A673 (cell line): ENCODE measurements at regions not wholly inside any gene's neighbourhood (a gene's known extent, or its start where the extent isn't known, plus 50 kb on each side); places are given as distances from the start of the nearest gene placed in this dataset.

Experiments
- BruUV-seq: library from RNA; stranded (reverse); fragments of 400-500 nt; replicated peaks from 2 replicates; lab custom pipeline; 2021; lab: Mats Ljungman, UMichigan
- CTCF ChIA-PET: fragments of 300-600 bp; sonication (Branson Sonifier 250); formaldehyde crosslinking; loops from one replicate; lab custom pipeline; 2022; ENCODE audit warnings: antibody characterized with exemption; lab: Charles Lee
- POLR2A ChIA-PET: fragments of 300-600 bp; sonication (Branson Sonifier 250); formaldehyde crosslinking; loops from one replicate; lab custom pipeline; 2022; ENCODE audit warnings: antibody characterized with exemption; ENCODE audit not compliant: low non-redundant PET; lab: Charles Lee
- DNase-seq: peaks from one replicate; pipeline ENCODE4 v3.0.0-alpha.2; 2015; ENCODE audit warnings: low spot score
- H3K27ac ChIP-seq: fragments of 200-600 bp; sonication (generic); 2 replicates; pipeline ENCODE4 v1.5.1; 2016; ENCODE audit warnings: mixed run types, low read depth, mild to moderate bottlenecking, mixed read lengths, antibody characterized with exemption, low read length; ENCODE audit not compliant: poor library complexity, severe bottlenecking
- H3K27me3 ChIP-seq: fragments of 200-600 bp; sonication (generic); replicated peaks from 2 replicates; pipeline ENCODE4 v1.6.1; 2017; ENCODE audit warnings: mixed run types, low read depth, mild to moderate bottlenecking, mixed read lengths, antibody characterized with exemption, low read length; ENCODE audit not compliant: insufficient read depth, poor library complexity
- H3K36me3 ChIP-seq: fragments of 200-600 bp; sonication (generic); 2 replicates; pipeline ENCODE4 v1.6.1; 2016; ENCODE audit warnings: mixed run types, mild to moderate bottlenecking, mixed read lengths, antibody characterized with exemption, low read length; ENCODE audit not compliant: insufficient read depth, poor library complexity, severe bottlenecking
- H3K4me1 ChIP-seq: fragments of 200-600 bp; sonication (generic); 2 replicates; pipeline ENCODE4 v1.6.1; 2017; ENCODE audit warnings: mixed run types, mild to moderate bottlenecking, mixed read lengths, antibody characterized with exemption, low read length; ENCODE audit not compliant: insufficient read depth, poor library complexity, severe bottlenecking
- H3K4me3 ChIP-seq: fragments of 200-600 bp; sonication (generic); 2 replicates; pipeline ENCODE4 v1.5.1; 2016; ENCODE audit warnings: low read depth, mixed run types, mild to moderate bottlenecking, mixed read lengths, low read length; ENCODE audit not compliant: poor library complexity, severe bottlenecking
- H3K9me3 ChIP-seq: fragments of 200-600 bp; sonication (generic); 2 replicates; pipeline ENCODE4 v1.6.1; 2016; ENCODE audit warnings: mixed run types, low read depth, mild to moderate bottlenecking, mixed read lengths, antibody characterized with exemption, low read length; ENCODE audit not compliant: poor library complexity, severe bottlenecking
- EZH2 ChIP-seq: fragments of 200-600 bp; sonication (generic); IDR thresholded peaks from 2 replicates; pipeline ENCODE4 v1.6.1; 2017; ENCODE audit warnings: borderline replicate concordance, low read depth, mild to moderate bottlenecking, mixed read lengths, antibody characterized with exemption, low read length; ENCODE audit not compliant: poor library complexity, severe bottlenecking
- intact Hi-C: fragments of 100-400 bp; cut with micrococcal nuclease; formaldehyde crosslinking; loops from one replicate; pipeline ENCODE4 v1.10.0; 2022; ENCODE audit not compliant: unreplicated experiment
- TF ChIP-seq, protein P1 (sequence below): fragments of 300-800, 200-600 bp; sonication (generic); conservative IDR thresholded peaks from 2 replicates; pipeline ENCODE4 v1.5.1; 2017; ENCODE audit warnings: low read depth, mild to moderate bottlenecking, antibody characterized with exemption, low read length, moderate library complexity, mixed read lengths

DNA sequence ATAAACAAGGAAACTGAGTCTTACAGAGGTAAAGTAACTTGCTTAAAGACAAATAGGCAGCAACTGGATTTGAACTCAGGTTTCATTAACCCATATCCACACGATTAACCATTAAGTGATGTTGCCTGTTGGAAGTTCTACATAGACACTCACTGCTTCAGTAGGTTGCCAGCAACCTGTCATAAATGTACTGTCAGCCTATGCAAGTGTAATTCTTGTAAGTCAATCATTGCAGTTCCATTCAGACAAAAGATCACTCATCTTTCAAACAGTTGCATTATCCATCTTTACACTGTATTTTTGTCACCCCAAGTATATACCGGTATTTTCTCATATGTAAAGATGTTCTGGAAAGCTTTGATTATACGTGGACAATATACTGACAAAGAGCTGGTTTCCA, 676.9 kb upstream of the PCDH20 start:
- no peak overlapping the region for H3K4me3 ChIP-seq
- ChIA-PET POLR2A (no interaction called here), CTCF (no interaction called here)
- DNase-seq: no peak
- no peaks in the 10 kb centered on the region for H3K36me3 ChIP-seq
- H3K27me3 ChIP-seq: no peaks in the 10 kb centered on the region
- no peaks in the 10 kb centered on the region for H3K4me1 ChIP-seq
- TF ChIP-seq EZH2: no peak
- TF ChIP-seq, protein P1, sequence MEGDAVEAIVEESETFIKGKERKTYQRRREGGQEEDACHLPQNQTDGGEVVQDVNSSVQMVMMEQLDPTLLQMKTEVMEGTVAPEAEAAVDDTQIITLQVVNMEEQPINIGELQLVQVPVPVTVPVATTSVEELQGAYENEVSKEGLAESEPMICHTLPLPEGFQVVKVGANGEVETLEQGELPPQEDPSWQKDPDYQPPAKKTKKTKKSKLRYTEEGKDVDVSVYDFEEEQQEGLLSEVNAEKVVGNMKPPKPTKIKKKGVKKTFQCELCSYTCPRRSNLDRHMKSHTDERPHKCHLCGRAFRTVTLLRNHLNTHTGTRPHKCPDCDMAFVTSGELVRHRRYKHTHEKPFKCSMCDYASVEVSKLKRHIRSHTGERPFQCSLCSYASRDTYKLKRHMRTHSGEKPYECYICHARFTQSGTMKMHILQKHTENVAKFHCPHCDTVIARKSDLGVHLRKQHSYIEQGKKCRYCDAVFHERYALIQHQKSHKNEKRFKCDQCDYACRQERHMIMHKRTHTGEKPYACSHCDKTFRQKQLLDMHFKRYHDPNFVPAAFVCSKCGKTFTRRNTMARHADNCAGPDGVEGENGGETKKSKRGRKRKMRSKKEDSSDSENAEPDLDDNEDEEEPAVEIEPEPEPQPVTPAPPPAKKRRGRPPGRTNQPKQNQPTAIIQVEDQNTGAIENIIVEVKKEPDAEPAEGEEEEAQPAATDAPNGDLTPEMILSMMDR: no peak
- H3K27ac ChIP-seq: no peak overlapping the region
- no peaks in the 10 kb centered on the region for H3K9me3 ChIP-seq
- intact Hi-C loops: no loop called here
- no TSS peak for BruUV-seq

DNA sequence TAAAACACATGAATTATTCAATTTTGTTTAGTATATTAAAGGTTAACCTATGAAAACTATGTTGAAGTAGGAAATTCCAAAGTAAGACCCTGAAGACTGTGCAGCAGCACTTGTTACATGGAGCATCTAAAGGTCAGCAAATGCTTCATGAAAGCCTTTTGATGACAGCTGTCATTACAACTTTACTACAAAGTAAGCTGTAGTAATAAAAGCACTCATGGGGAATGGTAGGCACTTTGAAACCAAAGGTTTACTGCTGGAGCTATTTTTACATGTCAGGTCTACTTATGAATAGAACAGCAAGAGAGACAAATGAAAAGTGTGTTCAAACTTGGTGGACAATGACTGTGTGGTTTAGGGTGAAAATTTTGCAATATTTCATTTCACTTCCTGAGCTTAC, 672.5 kb upstream of the PCDH20 start:
- Histone ChIP-seq H3K9me3 (no peaks in the 10 kb centered on the region), H3K36me3 (no peaks in the 10 kb centered on the region), H3K27ac (no peak overlapping the region), H3K4me3 (no peak overlapping the region), H3K27me3 (no peaks in the 10 kb centered on the region), H3K4me1 (no peaks in the 10 kb centered on the region)
- no peak for TF ChIP-seq EZH2
- ChIA-PET CTCF (no interaction called here), POLR2A (no interaction called here)
- intact Hi-C loops: no loop called here
- no TSS peak for BruUV-seq
- DNase-seq: no peak

DNA sequence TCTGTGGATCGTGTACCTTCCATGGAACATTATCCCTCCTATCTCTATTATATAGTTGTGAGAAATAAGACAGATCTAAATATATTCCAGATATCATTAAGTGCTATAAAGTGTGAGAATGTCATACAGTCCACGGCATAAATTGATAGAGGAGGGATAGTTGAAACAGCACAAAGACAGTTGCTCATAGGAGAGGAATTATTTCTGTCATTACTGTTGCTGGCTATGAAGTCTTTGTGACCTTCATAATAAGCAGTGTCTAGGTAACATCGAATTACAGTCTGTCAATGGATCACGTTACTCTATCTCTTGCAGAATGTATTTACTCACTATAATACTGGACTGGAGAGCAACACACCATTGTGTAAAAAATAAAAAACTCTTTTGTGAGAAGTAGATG, 671.5 kb upstream of the PCDH20 start:
- no peak for TF ChIP-seq EZH2
- TF ChIP-seq, protein P1: no peak
- Histone ChIP-seq H3K4me1 (no peaks in the 10 kb centered on the region), H3K9me3 (no peaks in the 10 kb centered on the region), H3K27me3 (no peaks in the 10 kb centered on the region), H3K36me3 (no peaks in the 10 kb centered on the region), H3K4me3 (no peak overlapping the region), H3K27ac (no peak overlapping the region)
- BruUV-seq: no TSS peak
- intact Hi-C loops: no loop called here
- ChIA-PET POLR2A (no interaction called here), CTCF (no interaction called here)
- DNase-seq: no peak
